ENCODE measurements at regions not wholly inside any gene's neighbourhood (a gene's known extent, or its start where the extent isn't known, plus 50 kb on each side); places are given as distances from the start of the nearest gene placed in this dataset.

- no peak for DNase-seq (ENCODE audit: low read depth in 1 of 2, low spot score in 1 of 2)
- Histone ChIP-seq H3K27ac (replicated peaks) (no peak overlapping the region), H3K27me3 (ENCODE audit: insufficient read depth, poor library complexity, severe bottlenecking) (peaks cover 4% of the 10 kb centered on the region), H3K4me3 (replicated peaks; ENCODE audit: insufficient read depth, low read length) (no peak overlapping the region)
- no peak for TF ChIP-seq CTCF (IDR thresholded peaks at IDR 0.05; ENCODE audit: insufficient read depth, low read length)
- no peak for TF ChIP-seq SPI1 (IDR thresholded peaks at IDR 0.05; ENCODE audit: borderline replicate concordance, low read depth)
- TF ChIP-seq REST (IDR thresholded peaks at IDR 0.05; ENCODE audit: insufficient replicate concordance, low read depth): no peak
- no peak for TF ChIP-seq POLR2AphosphoS5 (IDR thresholded peaks at IDR 0.05; ENCODE audit: low read depth)
- TF ChIP-seq GABPA (IDR thresholded peaks at IDR 0.05; ENCODE audit: low read depth): no peak
Measured at GRCh38 chr14:53683229-53683628, 273.4 kb downstream of the BMP4 start.

- H3K4me3 ChIP-seq (replicated peaks; ENCODE audit: insufficient read depth, low read length): no peak overlapping the region
- no peaks in the 10 kb centered on the region for H3K27me3 ChIP-seq (ENCODE audit: insufficient read depth, poor library complexity, severe bottlenecking)
- TF ChIP-seq SPI1 (IDR thresholded peaks at IDR 0.05; ENCODE audit: borderline replicate concordance, low read depth) (no peak), REST (IDR thresholded peaks at IDR 0.05; ENCODE audit: insufficient replicate concordance, low read depth) (no peak), CTCF (IDR thresholded peaks at IDR 0.05; ENCODE audit: insufficient read depth, low read length) (no peak), POLR2AphosphoS5 (IDR thresholded peaks at IDR 0.05; ENCODE audit: low read depth) (no peak), GABPA (IDR thresholded peaks at IDR 0.05; ENCODE audit: low read depth) (no peak)
- H3K27ac ChIP-seq (replicated peaks): no peak overlapping the region
- no peak for DNase-seq (ENCODE audit: low read depth in 1 of 2, low spot score in 1 of 2)
Measured at GRCh38 chr14:53672526-53672925, 284.1 kb downstream of the BMP4 start.

GRCh38 chr14:53670701-53671100 lies 285.9 kb downstream of the BMP4 start:
- Histone ChIP-seq H3K27ac (replicated peaks) (no peak overlapping the region), H3K4me3 (replicated peaks; ENCODE audit: insufficient read depth, low read length) (no peak overlapping the region), H3K27me3 (ENCODE audit: insufficient read depth, poor library complexity, severe bottlenecking) (no peaks in the 10 kb centered on the region)
- no peak for DNase-seq (ENCODE audit: low read depth in 1 of 2, low spot score in 1 of 2)
- no peak for TF ChIP-seq POLR2AphosphoS5 (IDR thresholded peaks at IDR 0.05; ENCODE audit: low read depth)

GRCh38 chr14:53668897-53669296 lies 287.7 kb downstream of the BMP4 start:
- no peak for TF ChIP-seq CTCF (IDR thresholded peaks at IDR 0.05; ENCODE audit: insufficient read depth, low read length)
- TF ChIP-seq REST (IDR thresholded peaks at IDR 0.05; ENCODE audit: insufficient replicate concordance, low read depth): no peak
- Histone ChIP-seq H3K27me3 (ENCODE audit: insufficient read depth, poor library complexity, severe bottlenecking) (no peaks in the 10 kb centered on the region), H3K4me3 (replicated peaks; ENCODE audit: insufficient read depth, low read length) (no peak overlapping the region), H3K27ac (replicated peaks) (no peak overlapping the region)
- DNase-seq (ENCODE audit: low read depth in 1 of 2, low spot score in 1 of 2): no peak

Data from HL-60 (cell line).